GM12878 (cell line): ENCODE measurements at regions not wholly inside any gene's neighbourhood (a gene's known extent, or its start where the extent isn't known, plus 50 kb on each side); places are given as distances from the start of the nearest gene placed in this dataset.

Source experiments
- ATAC-seq: fragments of 200-7000 bp; cut with Tn5 transposase; 3 replicates; pipeline ENCODE4 v1.9.1; 2020; ENCODE audit warnings: mild to moderate bottlenecking, moderate library complexity
- BruUV-seq: library from RNA; stranded (reverse); fragments of 400-500 nt; replicated peaks from 2 replicates; lab custom pipeline; 2021; lab: Mats Ljungman, UMichigan
- CTCF ChIA-PET: fragments of 300-600 bp; sonication (Branson Sonifier 250); formaldehyde crosslinking; extraction: SDS; loops from one replicate; lab custom pipeline; 2021; ENCODE audit warnings: inconsistent platforms; lab: Yijun Ruan, JAX
- POLR2A ChIA-PET: fragments of 350-600 bp; formaldehyde crosslinking; extraction: SDS; loops from one replicate; lab custom pipeline; 2021; ENCODE audit warnings: inconsistent platforms; lab: Charles Lee
- RAD21 ChIA-PET: fragments of 300-600 bp; sonication (Branson Sonifier 250); formaldehyde crosslinking; loops from one replicate; lab custom pipeline; 2023; ENCODE audit warnings: antibody characterized with exemption; ENCODE audit not compliant: unreplicated experiment; lab: Charles Lee
- SMC1A ChIA-PET: fragments of 300-600 bp; sonication (Branson Sonifier 250); formaldehyde crosslinking; loops from one replicate; lab custom pipeline; 2023; ENCODE audit not compliant: unreplicated experiment, uncharacterized antibody; lab: Charles Lee
- DNase-seq: peaks from one replicate; pipeline ENCODE4 v3.0.0-alpha.2; 2011; ENCODE audit warnings: low read depth, low spot score
- FAIRE-seq: peaks from 3 replicates; lab custom pipeline; 2011; peaks lifted over from hg19 to GRCh38; lab: Jason Lieb, UNC
- H2AFZ ChIP-seq: 2 replicates; pipeline ENCODE4 v1.6.0; 2011; ENCODE audit warnings: low read depth, low read length, control low read depth; ENCODE audit not compliant: control insufficient read depth
- H3K27ac ChIP-seq: 2 replicates; pipeline ENCODE4 v1.5.1; 2011; ENCODE audit warnings: control low read depth; ENCODE audit not compliant: control insufficient read depth, insufficient read depth
- H3K27me3 ChIP-seq, 2 experiments: replicated peaks in 1 of 2; 2 replicates each; pipeline versions ENCODE4 v1.6.0 to v1.6.1; 2011; ENCODE audit warnings: low read length in 1 of 2; ENCODE audit not compliant: control insufficient read depth in 2 of 2, insufficient read depth in 2 of 2
- H3K36me3 ChIP-seq, 2 experiments: 2 replicates each; pipeline ENCODE4 v1.5.1; 2011; ENCODE audit warnings: low read length in 1 of 2; ENCODE audit not compliant: control insufficient read depth in 2 of 2, insufficient read depth in 2 of 2
- H3K4me1 ChIP-seq: 2 replicates; pipeline ENCODE4 v1.6.1; 2011; ENCODE audit warnings: mild to moderate bottlenecking, low read length, moderate library complexity, mixed read lengths; ENCODE audit not compliant: control insufficient read depth, insufficient read depth
- H3K4me2 ChIP-seq: 2 replicates; pipeline ENCODE4 v1.6.0; 2011; ENCODE audit warnings: control low read depth; ENCODE audit not compliant: control insufficient read depth, insufficient read depth
- H3K4me3 ChIP-seq: fragments of 200-600 bp; sonication (generic); 2 replicates; pipeline ENCODE4 v1.5.1; 2016
- H3K79me2 ChIP-seq: 2 replicates; pipeline ENCODE4 v1.6.0; 2011; ENCODE audit warnings: low read length; ENCODE audit not compliant: control insufficient read depth, insufficient read depth
- H3K9ac ChIP-seq: 2 replicates; pipeline ENCODE4 v1.8.0; 2011; ENCODE audit warnings: low read length, control low read depth, mixed read lengths; ENCODE audit not compliant: control insufficient read depth, insufficient read depth
- H3K9me3 ChIP-seq: replicated peaks from 3 replicates; pipeline ENCODE4 v1.5.1; 2011; ENCODE audit warnings: mild to moderate bottlenecking, low read length; ENCODE audit not compliant: control insufficient read depth, insufficient read depth
- H4K20me1 ChIP-seq: 2 replicates; pipeline ENCODE4 v1.6.0; 2011; ENCODE audit not compliant: control insufficient read depth, insufficient read depth
- CEBPB ChIP-seq, 2 experiments: fragments of 150-350 bp in 1 of 2; IDR thresholded peaks; 2 replicates each; pipeline ENCODE4 v1.6.1; 2012 to 2014; ENCODE audit warnings: low read depth in 2 of 2, low read length in 2 of 2, borderline replicate concordance in 1 of 2, inconsistent platforms in 1 of 2
- E4F1 ChIP-seq: fragments of 450-650 bp; IDR thresholded peaks from 2 replicates; pipeline ENCODE4 v1.6.1; 2018; ENCODE audit warnings: borderline replicate concordance, mild to moderate bottlenecking; ENCODE audit not compliant: partially characterized antibody
- HCFC1 ChIP-seq: fragments of 150-350 bp; IDR thresholded peaks from 2 replicates; pipeline ENCODE4 v1.6.1; 2014; ENCODE audit warnings: low read length
- IRF5 ChIP-seq: fragments of 450-650 bp; IDR thresholded peaks from 2 replicates; pipeline ENCODE4 v1.6.1; 2017; ENCODE audit warnings: borderline replicate concordance
- NFIC ChIP-seq: IDR thresholded peaks from 2 replicates; pipeline ENCODE4 v1.6.1; 2012; ENCODE audit warnings: low read depth, mild to moderate bottlenecking, inconsistent platforms, low read length, moderate library complexity
- NKRF ChIP-seq: fragments of 450-650 bp; conservative IDR thresholded peaks from 2 replicates; pipeline ENCODE4 v1.6.1; 2017; ENCODE audit warnings: mild to moderate bottlenecking, moderate library complexity
- NR2F1 ChIP-seq: fragments of 450-650 bp; conservative IDR thresholded peaks from 2 replicates; pipeline ENCODE4 v1.6.1; 2017; ENCODE audit warnings: mild to moderate bottlenecking
- RBBP5 ChIP-seq: fragments of 200-600 bp; sonication (generic); conservative IDR thresholded peaks from 2 replicates; pipeline ENCODE4 v1.6.1; 2016
- REST ChIP-seq: IDR thresholded peaks from 2 replicates; pipeline ENCODE4 v1.6.1; 2012; ENCODE audit warnings: mild to moderate bottlenecking, low read depth, low read length
- SMC3 ChIP-seq: IDR thresholded peaks from 2 replicates; pipeline ENCODE4 v1.6.1; 2011; ENCODE audit warnings: low read length, improper control_type of control experiment, borderline replicate concordance
- SREBF2 ChIP-seq: IDR thresholded peaks from 2 replicates; pipeline ENCODE4 v1.6.1; 2012; ENCODE audit warnings: mild to moderate bottlenecking, low read length
- USF1 ChIP-seq: IDR thresholded peaks from 2 replicates; pipeline ENCODE4 v1.6.1; 2011; ENCODE audit warnings: borderline replicate concordance, low read depth, mild to moderate bottlenecking, moderate library complexity, mixed read lengths, low read length; ENCODE audit not compliant: insufficient read depth; ENCODE audit errors: extremely low read length
- ZSCAN29 ChIP-seq: fragments of 450-650 bp; IDR thresholded peaks from 2 replicates; pipeline ENCODE4 v1.6.1; 2017; ENCODE audit warnings: mild to moderate bottlenecking, moderate library complexity
- WGBS: methylation state at CpG from one replicate; pipeline ENCODE4 v1.1.6; 2016; ENCODE audit warnings: low lambda C conversion rate; ENCODE audit not compliant: insufficient replicate concordance, insufficient coverage; ENCODE audit errors: missing lambda C conversion rate; 5-methylcytosine and 5-hydroxymethylcytosine counted together
- in situ Hi-C: fragments of 300-500 bp; cut with MboI; formaldehyde crosslinking; loops from 9 replicates; pipeline ENCODE4 v1.14.3; 2018; ENCODE audit warnings: mixed read lengths
- intact Hi-C: fragments of 100-400 bp; cut with micrococcal nuclease; formaldehyde crosslinking; loops from one replicate; pipeline ENCODE4 v1.14.2; 2022; ENCODE audit not compliant: unreplicated experiment

- no peak for TF ChIP-seq NFIC
- TF ChIP-seq CEBPB (IDR thresholded peaks at IDR 0.05; ENCODE audit: borderline replicate concordance in 1 of 2, low read depth in 2 of 2, low read length in 2 of 2), result no peak
- peak; percentile 48; the same call in 1 of the 2 replicates for TF ChIP-seq SMC3
- TF ChIP-seq NKRF, result no peak
- no peak for TF ChIP-seq USF1
Measured at GRCh38 chr14:82710267-82710841, 1176.7 kb upstream of the SEL1L start (continued).

GRCh38 chr14:82719617-82720016 is 1186.0 kb upstream of the SEL1L start:
- ATAC-seq, result no peak
- Histone ChIP-seq H3K27me3 (no peaks in the 10 kb centered on the region), H4K20me1 (no peaks in the 10 kb centered on the region), H3K27ac (no peak overlapping the region), H3K9ac (no peak overlapping the region), H3K4me3 (no peak overlapping the region), H3K9me3 (no peaks in the 10 kb centered on the region), H2AFZ (no peak overlapping the region), H3K79me2 (no peaks in the 10 kb centered on the region), H3K4me1 (no peaks in the 10 kb centered on the region), H3K36me3 (no peaks in the 10 kb centered on the region), H3K4me2 (no peak overlapping the region)
- POLR2A ChIA-PET, result no interaction called here
- intact Hi-C loops (no loop called here), in situ Hi-C loops (no loop called here)
- SMC1A ChIA-PET, result no interaction called here
- DNase-seq, result no peak
- no peak for FAIRE-seq
- CTCF ChIA-PET, result no interaction called here
- no TSS peak for BruUV-seq
- 0% methylated on average over 4 of the region's 4 CpGs for WGBS
- RAD21 ChIA-PET, result no interaction called here
- TF ChIP-seq REST (no peak), E4F1 (no peak), SREBF2 (no peak), ZSCAN29 (no peak), NR2F1 (no peak), RBBP5 (no peak), HCFC1 (no peak), IRF5 (no peak)
